Central memory CD8-positive, alpha-beta T cell (primary cell): ENCODE measurements at regions not wholly inside any gene's neighbourhood (a gene's known extent, or its start where the extent isn't known, plus 50 kb on each side); places are given as distances from the start of the nearest gene placed in this dataset.
"Not testable (repeated sequence)": the region's sequence is repeated elsewhere in the genome, so short reads cannot be mapped to it uniquely, and the experiment has no call there.

Experiments
- ATAC-seq: fragments of 150-1000 bp; cut with Tn5 transposase; replicated peaks from 2 replicates; pipeline ENCODE4 v1.10.0; 2022; ENCODE audit warnings: mild to moderate bottlenecking, moderate FRiP score, moderate number of reproducible peaks; ENCODE audit not compliant: poor library complexity, severe bottlenecking; ENCODE audit errors: extremely low read depth
- DNase-seq, 2 donors: peaks; one replicate each; pipeline ENCODE4 v3.0.0; 2021; ENCODE audit warnings: low spot score in 2 of 2
- H3K27ac Mint-ChIP-seq: one replicate; pipeline ENCODE4 v1.8.0; 2022; ENCODE audit warnings: low read depth, mild to moderate bottlenecking, moderate library complexity, mixed read lengths
- H3K27me3 Mint-ChIP-seq: one replicate; pipeline ENCODE4 v1.8.0; 2022; ENCODE audit warnings: mixed read lengths
- H3K36me3 Mint-ChIP-seq: one replicate; pipeline ENCODE4 v1.8.0; 2022; ENCODE audit warnings: mild to moderate bottlenecking, moderate library complexity, mixed read lengths; ENCODE audit not compliant: insufficient read depth
- H3K4me1 Mint-ChIP-seq: one replicate; pipeline ENCODE4 v1.8.0; 2022; ENCODE audit warnings: mixed read lengths
- H3K4me3 Mint-ChIP-seq: one replicate; pipeline ENCODE4 v1.8.0; 2022; ENCODE audit warnings: mild to moderate bottlenecking, moderate library complexity, mixed read lengths
- H3K9me3 Mint-ChIP-seq: one replicate; pipeline ENCODE4 v1.8.0; 2022; ENCODE audit warnings: mixed read lengths

DNA sequence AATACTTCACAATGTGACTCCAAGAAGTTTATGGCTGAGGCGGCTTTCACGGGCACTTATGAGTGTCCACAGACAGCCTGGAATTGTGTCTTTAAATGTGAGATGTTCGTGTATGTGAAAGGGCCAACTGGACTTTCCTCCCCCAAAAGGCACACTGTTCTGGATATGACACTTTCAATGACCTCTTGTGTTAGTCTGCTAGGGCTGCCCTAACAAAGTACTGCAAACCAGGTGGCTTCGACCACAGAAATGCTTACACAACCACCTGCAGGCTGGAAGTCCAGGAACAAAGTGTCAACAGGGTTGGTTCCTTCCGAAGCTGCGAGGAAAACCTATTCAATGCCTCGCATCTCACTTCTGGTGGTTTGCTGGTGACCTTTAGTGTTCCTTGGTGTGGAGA is 281.7 kb downstream of the ANAPC1 start:
- not testable (repeated sequence) for H3K9me3 Mint-ChIP-seq, H3K4me3 Mint-ChIP-seq, DNase-seq, H3K27ac Mint-ChIP-seq, H3K36me3 Mint-ChIP-seq, H3K27me3 Mint-ChIP-seq, ATAC-seq, H3K4me1 Mint-ChIP-seq

DNA sequence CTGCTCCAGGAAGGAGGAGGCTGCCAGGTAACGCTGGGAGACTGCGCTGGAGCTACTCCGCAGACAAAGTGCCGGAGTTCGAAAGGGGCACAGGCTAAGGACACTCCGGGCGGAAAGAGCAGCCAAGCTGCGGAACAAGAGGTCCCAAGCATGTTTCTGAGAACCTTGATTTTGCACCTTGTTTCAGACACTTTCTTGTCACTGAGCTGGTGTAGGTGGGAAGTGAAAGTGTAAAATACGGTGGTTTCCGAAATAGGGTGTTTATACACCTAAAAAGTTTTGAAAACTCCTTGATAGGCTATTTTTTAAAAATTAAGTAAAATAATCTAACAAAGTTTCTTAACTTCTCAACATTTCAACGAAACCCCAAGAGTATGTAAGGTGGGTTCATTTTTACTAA is 278.2 kb downstream of the ANAPC1 start:
- not testable (repeated sequence) for H3K4me3 Mint-ChIP-seq, H3K36me3 Mint-ChIP-seq, DNase-seq, H3K27me3 Mint-ChIP-seq, H3K4me1 Mint-ChIP-seq, H3K9me3 Mint-ChIP-seq, H3K27ac Mint-ChIP-seq
- ATAC-seq: peak; percentile 58

DNA sequence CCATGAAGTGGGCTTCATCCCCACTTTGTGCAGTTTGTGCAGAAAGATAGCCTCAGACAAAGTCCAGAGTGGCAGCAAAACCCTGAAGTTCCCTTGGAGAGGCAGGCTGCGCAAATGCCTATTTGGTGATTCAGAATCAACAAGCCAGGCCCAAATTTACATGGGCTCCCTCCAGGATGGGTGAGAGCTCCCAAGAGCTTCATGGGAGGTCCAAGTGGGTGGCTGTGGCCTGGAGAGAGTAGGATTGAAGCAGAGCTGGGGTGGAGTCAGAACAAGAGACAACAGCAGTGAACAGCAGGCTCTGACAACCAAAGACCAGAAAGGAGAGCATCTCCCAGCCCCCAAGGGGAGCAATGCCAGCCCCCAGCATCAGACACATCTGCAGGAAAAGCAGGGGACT is 277.4 kb downstream of the ANAPC1 start:
- not testable (repeated sequence) for H3K4me3 Mint-ChIP-seq, H3K36me3 Mint-ChIP-seq, H3K4me1 Mint-ChIP-seq, ATAC-seq, H3K27ac Mint-ChIP-seq, H3K9me3 Mint-ChIP-seq, H3K27me3 Mint-ChIP-seq, DNase-seq

DNA sequence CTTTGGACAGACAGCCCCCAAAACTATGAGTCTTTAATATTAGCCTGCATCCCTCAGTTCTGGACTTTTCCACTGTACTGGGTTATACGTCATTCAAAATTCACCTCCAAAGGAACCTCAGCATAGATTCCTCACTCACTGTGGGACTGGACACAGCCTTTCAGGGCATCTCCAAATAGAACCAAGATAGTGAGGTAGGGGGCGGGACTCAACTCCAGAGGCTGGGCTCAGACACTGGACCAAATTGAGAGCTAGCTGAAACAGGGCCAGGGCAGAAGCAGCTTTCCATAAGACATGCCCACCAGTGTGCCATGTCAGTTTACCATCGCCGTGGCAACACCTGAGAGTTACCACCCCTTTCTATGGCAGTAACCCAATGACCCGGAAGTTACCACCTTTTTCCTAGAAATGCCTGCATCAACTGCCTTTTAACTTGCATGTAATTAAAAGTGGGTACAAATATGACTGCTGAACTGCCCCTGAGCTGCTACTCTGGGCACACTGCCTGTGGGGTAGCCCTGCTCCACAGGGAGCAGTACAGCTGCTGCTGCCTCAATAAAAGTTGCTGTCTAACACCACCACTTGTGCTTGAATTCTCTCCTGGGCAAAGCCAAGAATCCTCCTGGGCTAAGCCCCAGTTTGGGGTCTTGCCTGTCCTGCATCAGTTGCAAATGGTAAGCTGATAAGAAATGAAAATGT is 274.7 kb downstream of the ANAPC1 start:
- H3K4me3 Mint-ChIP-seq, H3K27ac Mint-ChIP-seq: not testable (repeated sequence)

DNA sequence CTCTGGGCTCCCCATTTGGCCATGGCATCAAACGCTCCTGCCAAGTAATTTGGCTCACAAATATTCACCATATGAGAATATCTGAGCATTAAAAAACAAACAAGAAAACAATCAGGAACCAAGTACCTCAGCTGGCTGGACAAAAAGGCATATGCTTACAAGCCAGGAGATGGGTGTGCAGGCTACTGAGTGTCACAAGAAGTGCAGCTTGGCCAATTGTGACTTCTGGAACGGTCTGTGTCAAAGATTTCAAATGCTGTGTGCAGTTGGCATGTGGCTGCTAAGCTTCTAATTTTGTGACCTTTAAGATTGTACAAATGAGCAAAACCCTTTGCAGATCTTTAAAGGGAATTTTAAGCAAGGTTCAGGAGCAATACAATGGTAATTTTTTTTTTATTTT is 274.0 kb downstream of the ANAPC1 start:
- H3K27ac Mint-ChIP-seq, H3K27me3 Mint-ChIP-seq, ATAC-seq, H3K4me3 Mint-ChIP-seq, H3K9me3 Mint-ChIP-seq, H3K36me3 Mint-ChIP-seq, DNase-seq, H3K4me1 Mint-ChIP-seq: not testable (repeated sequence)

More for the DNA sequence above, 274.7 kb downstream of the ANAPC1 start:
- not testable (repeated sequence) for H3K27me3 Mint-ChIP-seq, DNase-seq, H3K4me1 Mint-ChIP-seq, H3K9me3 Mint-ChIP-seq, ATAC-seq, H3K36me3 Mint-ChIP-seq

DNA sequence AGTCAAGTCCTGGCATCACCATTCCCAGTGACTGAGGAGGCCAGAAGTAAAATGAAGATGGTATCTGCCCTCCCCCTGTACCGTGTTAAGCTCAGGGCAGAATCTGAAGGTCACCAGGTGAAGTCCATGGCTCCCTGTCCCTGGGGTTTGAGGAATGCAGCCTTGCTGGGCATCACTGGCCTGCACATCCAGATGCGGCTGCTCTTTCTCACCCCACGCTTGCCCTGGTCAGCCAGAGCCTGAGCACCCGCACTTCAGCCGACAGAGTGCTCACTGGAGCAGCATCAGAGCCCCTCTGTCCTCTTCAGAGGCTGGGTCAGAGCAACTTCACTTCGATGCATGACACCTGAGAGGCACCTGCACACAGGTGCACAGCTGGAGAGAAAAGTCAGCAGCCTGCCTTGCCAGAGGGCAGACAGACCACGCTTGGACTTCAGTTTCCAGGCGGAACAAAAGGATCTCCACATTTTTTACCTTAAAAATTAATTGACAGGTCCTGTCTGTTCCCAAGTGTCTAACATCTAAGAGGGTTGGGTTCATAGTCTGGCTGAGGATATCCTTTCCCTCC is 267.3 kb downstream of the ANAPC1 start:
- H3K9me3 Mint-ChIP-seq: no peaks in the 10 kb centered on the region
- H3K36me3 Mint-ChIP-seq: no peaks in the 10 kb centered on the region
- DNase-seq (no peak), ATAC-seq (no peak)
- H3K27me3 Mint-ChIP-seq: no peaks in the 10 kb centered on the region
- H3K4me1 Mint-ChIP-seq: no peaks in the 10 kb centered on the region
- no peak overlapping the region for H3K27ac Mint-ChIP-seq
- H3K4me3 Mint-ChIP-seq: no peak overlapping the region

DNA sequence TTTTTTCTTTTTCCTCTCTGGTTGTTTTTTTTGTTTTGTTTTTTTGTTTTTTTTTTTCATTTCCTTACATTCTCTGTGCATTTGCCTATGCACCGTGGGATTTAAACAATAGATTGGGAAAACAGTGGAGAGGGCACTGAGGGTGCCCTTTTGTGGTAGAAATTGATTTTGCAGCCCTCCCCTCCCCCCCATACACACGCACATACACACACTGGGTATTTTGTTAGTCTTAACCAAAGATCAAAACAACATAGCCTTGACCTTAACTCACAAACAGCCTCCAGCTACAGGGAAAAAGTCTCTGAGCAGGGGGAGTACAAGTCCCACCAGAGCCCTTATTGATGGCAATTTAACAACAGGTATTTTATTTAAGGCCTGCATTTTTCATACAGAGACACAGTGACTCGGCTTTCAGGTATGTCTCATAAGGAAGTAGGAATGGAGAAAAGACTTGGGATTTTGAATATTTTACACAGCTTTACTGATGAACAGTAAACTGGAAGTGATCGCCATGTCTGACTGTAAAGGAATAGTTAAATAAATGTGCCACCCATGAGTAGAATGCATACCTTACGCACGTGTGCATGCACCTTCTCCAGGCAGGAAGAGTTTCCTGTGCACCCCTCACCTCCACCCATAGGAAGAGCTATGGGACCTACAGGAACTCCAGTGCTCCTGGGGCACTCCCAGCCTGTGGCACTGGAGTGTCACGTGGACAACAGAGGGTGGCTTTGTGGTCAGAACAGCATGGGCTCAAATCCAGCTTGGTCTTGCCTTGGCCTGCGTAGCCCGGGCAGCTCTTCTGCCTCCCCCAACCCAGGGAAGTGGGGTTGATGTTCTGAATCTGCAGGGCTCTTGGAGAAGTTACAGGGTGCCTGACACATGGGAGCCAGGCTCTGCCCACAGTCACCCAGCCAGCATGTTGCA is 266.4 kb downstream of the ANAPC1 start:
- ATAC-seq (no peak), DNase-seq (no peak)
- H3K4me1 Mint-ChIP-seq: no peaks in the 10 kb centered on the region
- no peak overlapping the region for H3K4me3 Mint-ChIP-seq
- peak overlapping the region; percentile 16 for H3K27ac Mint-ChIP-seq
- H3K36me3 Mint-ChIP-seq: no peaks in the 10 kb centered on the region
- no peaks in the 10 kb centered on the region for H3K9me3 Mint-ChIP-seq
- no peaks in the 10 kb centered on the region for H3K27me3 Mint-ChIP-seq

DNA sequence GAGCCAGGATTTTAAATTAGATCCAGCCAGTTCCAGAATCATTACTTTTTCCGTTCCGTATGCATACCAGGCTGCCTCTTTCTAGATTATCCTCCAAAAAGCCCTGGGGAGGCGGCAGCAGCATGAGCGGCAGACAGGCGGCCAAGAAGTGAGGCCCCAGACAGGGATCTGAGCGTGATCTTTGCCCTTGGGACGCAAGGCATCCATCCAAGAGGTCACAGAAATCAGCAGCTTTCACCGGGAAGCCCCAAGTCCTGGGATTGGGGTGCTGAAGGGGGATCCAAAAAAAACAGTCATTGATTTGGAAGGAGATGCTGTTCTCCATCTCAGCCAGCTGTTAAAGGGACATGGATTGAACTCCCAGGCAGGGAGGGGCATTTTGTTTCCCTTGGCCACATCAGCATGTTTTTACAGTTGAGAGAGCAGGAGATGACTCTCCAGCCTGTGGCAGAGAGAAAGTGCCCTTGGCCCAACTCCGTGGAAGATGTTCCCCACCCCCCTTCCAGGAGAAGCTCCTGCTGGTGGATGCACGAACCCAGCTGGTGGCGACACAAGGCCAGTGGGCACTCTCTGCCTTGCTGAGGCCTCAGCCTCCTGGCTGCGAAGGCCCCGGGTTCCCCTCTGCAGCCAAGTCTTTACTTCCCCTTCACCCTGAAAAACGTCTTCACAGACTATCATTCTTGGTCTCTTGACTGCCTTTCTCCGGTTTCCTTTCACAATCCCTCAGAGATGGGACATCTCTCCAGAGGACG is 265.6 kb downstream of the ANAPC1 start:
- Mint-ChIP-seq H3K9me3 (no peaks in the 10 kb centered on the region), H3K27me3 (no peaks in the 10 kb centered on the region), H3K4me3 (no peak overlapping the region), H3K27ac (peak overlapping the region; percentile 27), H3K36me3 (no peaks in the 10 kb centered on the region), H3K4me1 (no peaks in the 10 kb centered on the region)
- DNase-seq: no peak
- no peak for ATAC-seq

DNA sequence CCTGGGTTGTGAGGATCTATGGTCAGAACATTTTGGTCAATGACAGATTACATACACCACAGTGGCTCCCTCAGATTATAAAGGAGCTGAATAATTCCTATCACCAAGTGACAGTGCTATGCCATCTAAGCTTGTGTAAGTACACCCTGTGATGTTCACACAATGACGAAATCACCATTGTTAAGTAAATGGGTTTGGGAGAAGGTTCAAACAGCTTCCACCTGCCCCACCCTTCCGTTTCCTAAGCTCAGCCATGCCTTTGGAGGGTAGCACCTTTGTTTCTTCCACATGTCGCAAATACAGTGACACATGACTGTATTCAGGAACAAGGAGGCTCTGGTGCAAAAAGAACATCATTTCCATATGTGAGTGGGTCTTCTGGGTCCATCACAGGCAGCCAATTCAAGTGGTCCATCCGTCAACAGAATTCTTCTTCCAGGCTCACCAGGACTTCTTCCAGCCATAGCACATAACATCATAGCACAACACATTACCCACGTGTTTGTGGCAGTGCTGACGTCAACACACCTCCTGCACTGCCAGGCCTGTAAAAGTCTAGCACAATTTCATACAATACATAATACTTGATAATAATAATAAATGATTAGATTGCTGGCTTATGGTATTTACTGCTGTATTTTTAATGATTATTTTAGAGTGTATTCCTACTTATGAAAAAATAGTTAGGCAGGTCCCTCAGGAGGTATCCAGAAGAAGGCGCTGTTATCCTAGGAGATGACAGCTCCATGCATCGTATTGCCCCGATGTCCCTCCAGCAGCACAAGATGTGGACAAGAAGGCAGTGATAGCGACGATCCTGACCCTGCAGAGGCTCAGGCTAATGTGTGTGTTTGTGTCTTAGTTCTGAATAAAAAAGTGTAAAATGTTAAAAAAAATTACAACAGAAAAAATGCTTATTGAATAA is 264.8 kb downstream of the ANAPC1 start:
- Mint-ChIP-seq H3K9me3 (no peaks in the 10 kb centered on the region), H3K27ac (peak overlapping the region; percentile 27), H3K36me3 (no peaks in the 10 kb centered on the region), H3K4me1 (no peaks in the 10 kb centered on the region), H3K4me3 (no peak overlapping the region), H3K27me3 (no peaks in the 10 kb centered on the region)
- ATAC-seq: peak; percentile 70
- no peak for DNase-seq

DNA sequence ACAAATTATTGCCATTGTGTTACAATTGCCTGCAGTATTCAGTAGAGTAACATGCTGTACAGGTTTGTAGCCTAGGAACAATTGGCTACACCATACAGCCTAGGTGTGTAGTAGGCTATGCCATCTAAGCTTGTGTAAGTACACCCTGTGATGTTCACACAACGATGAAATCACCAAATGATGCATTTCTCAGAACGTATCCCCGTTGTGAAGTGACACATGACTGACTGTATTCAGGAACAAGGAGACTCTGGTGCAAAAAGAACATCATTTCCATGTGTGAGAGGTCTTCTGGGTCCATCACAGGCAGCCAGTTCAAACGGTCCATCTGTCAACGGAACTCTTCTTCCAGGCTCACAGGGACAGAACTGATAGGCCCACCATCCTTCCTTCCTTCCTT is 263.7 kb downstream of the ANAPC1 start:
- DNase-seq (no peak), ATAC-seq (no peak)
- Mint-ChIP-seq H3K27me3 (no peaks in the 10 kb centered on the region), H3K9me3 (no peaks in the 10 kb centered on the region), H3K36me3 (no peaks in the 10 kb centered on the region), H3K4me1 (no peaks in the 10 kb centered on the region), H3K27ac (no peak overlapping the region), H3K4me3 (no peak overlapping the region)

DNA sequence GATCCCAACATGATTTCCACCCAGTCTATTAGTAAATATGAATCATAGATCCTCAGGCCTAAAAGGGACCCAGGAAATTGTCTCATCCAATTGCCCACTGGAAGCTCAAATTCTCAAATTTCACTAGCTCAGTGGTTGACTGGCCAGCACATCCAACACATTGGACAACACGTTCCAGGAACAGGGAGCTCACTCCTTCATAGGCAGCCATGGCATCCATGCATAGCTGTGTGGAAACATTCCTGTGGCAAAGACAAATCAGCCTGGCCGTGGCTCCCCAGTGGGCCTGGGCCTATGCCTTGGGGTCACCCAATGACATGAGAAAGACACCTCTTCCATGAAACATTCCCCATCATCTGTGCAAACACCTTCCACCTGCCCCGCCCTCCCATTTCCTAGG is 261.1 kb downstream of the ANAPC1 start:
- ATAC-seq: no peak
- Mint-ChIP-seq H3K4me3 (no peak overlapping the region), H3K36me3 (no peaks in the 10 kb centered on the region), H3K4me1 (peaks cover 7% of the 10 kb centered on the region), H3K27ac (no peak overlapping the region), H3K27me3 (no peaks in the 10 kb centered on the region), H3K9me3 (peaks cover 6% of the 10 kb centered on the region)
- DNase-seq: no peak

DNA sequence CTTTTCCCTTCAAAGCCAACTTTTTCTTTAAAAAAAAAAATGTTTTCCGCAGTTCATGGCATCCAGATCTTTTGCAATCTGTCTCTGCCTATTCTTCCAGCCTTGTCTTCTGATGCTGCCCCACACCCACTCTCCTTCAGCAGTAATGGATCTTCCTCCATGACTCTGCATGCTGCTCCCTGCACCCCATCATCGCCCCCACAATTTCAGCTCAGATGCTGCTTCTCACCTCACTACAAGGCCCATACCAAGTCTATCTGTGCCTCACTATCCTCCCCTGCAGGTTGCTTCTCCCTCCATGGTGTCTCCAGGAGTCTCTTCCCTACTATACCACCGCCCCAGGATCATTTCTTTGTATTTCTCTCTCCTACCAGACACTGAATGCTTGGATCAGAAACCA is 260.6 kb downstream of the ANAPC1 start:
- H3K4me1 Mint-ChIP-seq: peaks cover 7% of the 10 kb centered on the region
- no peak overlapping the region for H3K27ac Mint-ChIP-seq
- DNase-seq (no peak), ATAC-seq (no peak)
- H3K9me3 Mint-ChIP-seq: peaks cover 11% of the 10 kb centered on the region
- no peaks in the 10 kb centered on the region for H3K27me3 Mint-ChIP-seq
- no peaks in the 10 kb centered on the region for H3K36me3 Mint-ChIP-seq
- H3K4me3 Mint-ChIP-seq: no peak overlapping the region
